Activated CD4-positive, alpha-beta memory T cell treated with anti-CD3 and anti-CD28 coated beads for 36 hours (primary cell): ENCODE measurements at regions not wholly inside any gene's neighbourhood (a gene's known extent, or its start where the extent isn't known, plus 50 kb on each side); places are given as distances from the start of the nearest gene placed in this dataset.

Experiments
- CTCF ChIA-PET: fragments of 350-600 bp; sonication (Branson Sonifier 250); formaldehyde crosslinking; loops from one replicate; lab custom pipeline; 2021; ENCODE audit warnings: antibody characterized with exemption, inconsistent platforms; lab: Charles Lee
- POLR2A ChIA-PET: fragments of 350-600 bp; sonication (Branson Sonifier 250); formaldehyde crosslinking; loops from one replicate; lab custom pipeline; 2021; ENCODE audit warnings: antibody characterized with exemption; lab: Charles Lee
- DNase-seq: peaks from one replicate; pipeline ENCODE4 v3.0.0-alpha.2; 2020
- H3K27ac Mint-ChIP-seq: one replicate; pipeline ENCODE4 v1.8.0; 2021; ENCODE audit warnings: mixed read lengths
- H3K27me3 Mint-ChIP-seq: one replicate; pipeline ENCODE4 v1.8.0; 2021; ENCODE audit warnings: mixed read lengths
- H3K36me3 Mint-ChIP-seq: one replicate; pipeline ENCODE4 v1.8.0; 2021; ENCODE audit warnings: mixed read lengths
- H3K4me1 Mint-ChIP-seq: one replicate; pipeline ENCODE4 v1.8.0; 2021; ENCODE audit warnings: low read depth, mixed read lengths
- H3K4me3 Mint-ChIP-seq: one replicate; pipeline ENCODE4 v1.8.0; 2021; ENCODE audit warnings: mild to moderate bottlenecking, mixed read lengths
- H3K9me3 Mint-ChIP-seq: one replicate; pipeline ENCODE4 v1.8.0; 2021; ENCODE audit warnings: mixed read lengths
- intact Hi-C: fragments of 100-400 bp; cut with micrococcal nuclease; formaldehyde crosslinking; loops from one replicate; pipeline ENCODE4 v1.15.1; 2023

DNA sequence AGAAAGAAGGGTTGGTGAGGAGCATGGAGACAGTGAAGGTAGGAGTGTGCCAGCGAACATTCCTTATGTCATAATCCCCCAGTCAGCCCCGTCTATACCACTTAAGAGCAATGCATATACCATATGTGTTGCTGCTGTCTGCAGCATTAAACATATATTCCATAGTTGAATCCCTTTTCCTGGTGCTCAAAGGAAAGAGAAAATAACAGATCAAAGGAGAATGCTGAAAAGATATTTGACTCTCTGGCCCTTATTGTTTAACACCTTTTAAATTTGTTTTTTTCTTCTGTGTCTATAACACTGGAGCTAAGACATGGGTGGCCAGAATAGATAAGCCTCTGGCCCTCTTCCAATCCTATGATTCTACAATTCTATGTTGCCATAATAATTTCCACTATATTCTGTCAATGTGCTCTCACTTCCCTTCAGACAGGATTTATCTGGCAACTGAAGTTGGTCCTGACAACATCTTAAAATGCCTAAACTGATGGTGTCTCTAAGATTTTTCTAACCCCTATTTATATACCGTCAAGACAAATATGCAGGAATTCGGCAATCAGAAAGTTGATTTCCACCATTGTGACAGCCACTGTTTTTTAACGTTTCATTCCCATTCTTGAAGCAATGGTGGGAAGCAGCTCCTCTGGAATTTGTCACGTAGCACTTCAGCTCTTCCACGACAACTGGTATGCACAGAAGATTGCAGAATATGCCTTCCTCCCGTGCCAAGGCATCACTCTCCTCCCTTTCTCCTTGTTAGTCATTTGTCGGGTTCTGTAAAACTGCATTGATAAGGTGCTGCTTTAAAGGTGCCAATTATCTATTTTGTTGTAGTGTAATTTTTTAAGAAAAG lies 204.7 kb downstream of the BCAT1 start:
- ChIA-PET POLR2A (no interaction called here), CTCF (interaction anchor here (1.0 kb wide), 1 partner anchor 8 kb away, joined by 4 read pairs; no protein-coding TSS in a partner anchor)
- Mint-ChIP-seq H3K27ac (no peak overlapping the region), H3K4me1 (peaks cover 23% of the 10 kb centered on the region), H3K27me3 (peaks cover 2% of the 10 kb centered on the region), H3K9me3 (no peaks in the 10 kb centered on the region), H3K36me3 (no peaks in the 10 kb centered on the region), H3K4me3 (no peak overlapping the region)
- intact Hi-C loops: no loop called here
- no peak for DNase-seq

DNA sequence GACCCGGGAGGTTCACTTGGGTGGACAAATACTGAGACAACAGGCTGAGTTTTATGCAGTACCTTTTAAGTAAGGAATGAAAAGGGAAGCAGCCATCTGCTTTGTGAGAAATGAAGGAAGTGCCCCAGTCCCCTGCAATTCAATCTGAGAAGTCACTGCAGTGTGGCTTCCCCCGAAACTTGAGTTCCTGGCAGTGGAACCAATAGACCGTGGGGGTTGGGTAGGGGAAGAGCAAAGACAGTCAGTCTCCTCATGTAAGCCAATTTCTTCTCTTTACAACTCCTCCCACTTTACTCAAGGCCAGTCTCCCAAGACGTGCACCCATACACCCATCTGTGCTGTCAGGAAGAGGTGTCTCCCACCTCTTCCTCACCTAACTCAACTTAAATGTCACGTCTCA lies 206.5 kb downstream of the BCAT1 start:
- DNase-seq: peak; percentile 70
- Mint-ChIP-seq H3K9me3 (no peaks in the 10 kb centered on the region), H3K27ac (peak overlapping the region; percentile 76), H3K27me3 (peaks cover 3% of the 10 kb centered on the region), H3K36me3 (no peaks in the 10 kb centered on the region), H3K4me3 (no peak overlapping the region), H3K4me1 (peaks cover 23% of the 10 kb centered on the region)
- ChIA-PET POLR2A (no interaction called here), CTCF (no interaction called here)
- intact Hi-C loops: loop anchor here (1.0 kb wide), 2 partner anchors 12 to 13 kb away; no protein-coding TSS in a partner anchor

DNA sequence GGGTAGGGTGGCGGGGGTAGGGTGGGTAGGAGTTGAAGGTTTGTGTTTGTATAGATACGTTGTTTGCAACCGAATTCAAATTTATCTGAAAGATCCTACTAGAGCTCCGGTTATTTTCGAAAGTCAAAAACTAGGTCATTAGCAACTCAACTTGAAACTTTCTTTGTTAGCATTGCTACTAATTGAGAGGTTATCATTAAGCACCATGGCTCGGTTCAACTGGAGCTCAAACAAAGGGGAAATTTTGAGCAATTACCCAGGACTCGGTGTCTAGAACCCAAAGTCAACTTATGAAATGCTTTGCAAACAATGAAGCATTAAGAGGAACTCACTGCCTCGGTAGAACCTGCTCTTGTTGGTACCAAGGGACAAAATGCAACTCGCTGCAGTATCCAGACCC lies 207.7 kb downstream of the BCAT1 start:
- POLR2A ChIA-PET: no interaction called here
- H3K4me3 Mint-ChIP-seq: no peak overlapping the region
- peaks cover 27% of the 10 kb centered on the region for H3K4me1 Mint-ChIP-seq
- intact Hi-C loops: no loop called here
- H3K9me3 Mint-ChIP-seq: no peaks in the 10 kb centered on the region
- peak overlapping the region; percentile 87 for H3K27ac Mint-ChIP-seq
- CTCF ChIA-PET: no interaction called here
- peaks cover 5% of the 10 kb centered on the region for H3K27me3 Mint-ChIP-seq
- H3K36me3 Mint-ChIP-seq: no peaks in the 10 kb centered on the region
- DNase-seq: no peak

DNA sequence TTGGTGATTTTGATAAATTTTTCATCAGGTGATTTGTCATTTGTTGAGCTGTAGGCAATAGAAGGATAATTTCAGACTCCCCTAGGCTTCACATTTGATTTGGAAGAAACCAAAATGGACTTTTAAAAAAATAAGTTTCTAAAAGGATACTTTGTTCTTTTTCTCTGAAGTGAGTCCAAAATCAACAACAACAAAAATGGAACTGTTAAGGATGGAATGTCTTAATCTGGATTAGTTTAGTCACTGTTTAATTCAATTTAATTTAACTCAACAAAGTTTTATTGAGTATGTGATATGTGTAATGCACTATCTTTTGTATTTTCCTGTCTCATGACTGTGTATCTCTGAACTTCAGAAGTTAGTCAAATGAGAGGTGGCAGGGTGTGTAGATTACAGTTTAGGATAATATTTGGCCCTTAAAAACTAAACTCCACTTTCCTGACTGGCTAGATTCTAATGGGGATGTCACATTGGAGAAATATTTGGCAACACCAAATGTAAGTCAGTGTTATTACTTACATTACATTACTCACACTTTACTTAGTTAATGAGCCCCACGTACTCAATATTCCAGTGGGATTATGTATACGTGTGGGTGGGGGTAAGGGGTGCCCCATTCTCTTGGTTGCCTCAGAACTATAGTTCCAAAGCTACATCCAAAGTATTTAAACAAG lies 209.7 kb downstream of the BCAT1 start:
- peaks cover 8% of the 10 kb centered on the region for H3K27me3 Mint-ChIP-seq
- H3K9me3 Mint-ChIP-seq: no peaks in the 10 kb centered on the region
- H3K4me1 Mint-ChIP-seq: peaks cover 31% of the 10 kb centered on the region
- CTCF ChIA-PET: interaction anchor here (1.0 kb wide), 1 partner anchor 11 kb away, joined by 3 read pairs; no protein-coding TSS in a partner anchor
- intact Hi-C loops: no loop called here
- POLR2A ChIA-PET: no interaction called here
- no peaks in the 10 kb centered on the region for H3K36me3 Mint-ChIP-seq
- H3K4me3 Mint-ChIP-seq: no peak overlapping the region
- no peak overlapping the region for H3K27ac Mint-ChIP-seq
- DNase-seq: no peak

DNA sequence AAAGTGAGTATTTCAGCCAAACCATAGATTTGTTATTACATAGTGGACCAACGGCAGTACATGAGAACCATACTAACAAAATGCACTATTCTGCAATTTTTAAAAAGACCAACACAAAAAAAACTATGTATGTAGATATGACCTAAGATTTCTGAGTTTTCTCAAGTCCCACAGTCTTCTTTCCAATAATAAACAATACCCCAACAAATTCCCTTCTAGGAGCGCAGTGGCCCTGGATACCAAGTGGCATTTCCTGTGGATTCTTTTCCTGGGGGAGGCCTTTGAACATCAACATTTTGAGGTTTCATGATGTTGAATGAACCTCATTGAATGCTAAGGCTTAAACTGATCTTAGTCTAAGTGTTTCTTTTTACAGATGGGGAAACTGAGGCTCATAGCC lies 210.5 kb downstream of the BCAT1 start:
- no peak overlapping the region for H3K4me3 Mint-ChIP-seq
- H3K4me1 Mint-ChIP-seq: peaks cover 32% of the 10 kb centered on the region
- H3K27me3 Mint-ChIP-seq: peaks cover 8% of the 10 kb centered on the region
- no peak overlapping the region for H3K27ac Mint-ChIP-seq
- DNase-seq: no peak
- H3K36me3 Mint-ChIP-seq: no peaks in the 10 kb centered on the region
- ChIA-PET CTCF (no interaction called here), POLR2A (no interaction called here)
- no peaks in the 10 kb centered on the region for H3K9me3 Mint-ChIP-seq
- intact Hi-C loops: no loop called here

DNA sequence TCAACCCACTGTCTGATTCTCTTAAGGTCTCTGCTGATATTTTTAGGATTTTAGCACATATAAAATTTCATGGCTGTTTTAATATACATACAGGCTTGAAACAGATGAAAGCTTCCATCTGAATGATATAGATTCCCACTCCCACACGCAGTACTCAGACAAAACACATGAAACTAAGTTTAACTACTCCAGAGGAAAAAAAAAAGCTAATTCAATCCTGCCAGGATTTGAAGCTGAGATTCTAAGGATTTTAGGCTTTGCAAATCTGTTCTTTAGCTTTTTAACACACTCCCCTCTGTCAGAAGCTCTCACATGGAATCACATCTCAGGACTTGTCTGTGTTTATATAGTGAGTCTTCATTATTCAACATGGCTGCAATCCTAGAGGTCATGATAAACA lies 217.3 kb downstream of the BCAT1 start:
- H3K4me3 Mint-ChIP-seq: no peak overlapping the region
- no peak overlapping the region for H3K27ac Mint-ChIP-seq
- POLR2A ChIA-PET: interaction anchor here (0.7 kb wide), 1 partner anchor 20 kb away, joined by 3 read pairs; no protein-coding TSS in a partner anchor
- no peaks in the 10 kb centered on the region for H3K36me3 Mint-ChIP-seq
- peaks cover 39% of the 10 kb centered on the region for H3K4me1 Mint-ChIP-seq
- intact Hi-C loops: loop anchor here (5.0 kb wide), 1 partner anchor 171 kb away; no protein-coding TSS in a partner anchor
- peaks cover 5% of the 10 kb centered on the region for H3K27me3 Mint-ChIP-seq
- no peaks in the 10 kb centered on the region for H3K9me3 Mint-ChIP-seq
- CTCF ChIA-PET: interaction anchor here (0.6 kb wide), 2 partner anchors 43 to 45 kb away, joined by 3 read pairs; no protein-coding TSS in a partner anchor
- DNase-seq: no peak

DNA sequence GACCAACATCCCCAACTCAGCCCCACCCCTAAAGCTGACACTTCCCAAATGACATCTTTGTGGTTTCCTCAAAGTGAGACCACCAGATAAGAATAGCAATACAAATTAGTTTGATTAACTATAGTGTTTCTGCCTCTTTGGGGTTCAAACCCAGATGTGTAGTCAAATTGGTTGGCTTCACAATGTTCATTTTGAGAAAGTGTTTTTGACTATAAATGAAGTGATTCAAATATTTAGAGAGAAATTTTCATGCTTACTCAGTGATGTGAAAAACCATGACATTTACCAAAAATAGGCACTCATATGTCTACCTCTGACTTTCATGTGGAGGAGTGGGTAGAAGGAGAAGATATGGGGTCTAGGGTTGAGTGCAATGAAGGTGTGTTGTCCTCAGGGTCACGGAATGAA lies 218.4 kb downstream of the BCAT1 start:
- H3K9me3 Mint-ChIP-seq: peaks cover under 1% of the 10 kb centered on the region
- POLR2A ChIA-PET: interaction anchor here (0.7 to 0.9 kb wide), 2 partner anchors 11 to 22 kb away, joined by 3 read pairs; no protein-coding TSS in a partner anchor
- peak; percentile 33 for DNase-seq

DNA sequence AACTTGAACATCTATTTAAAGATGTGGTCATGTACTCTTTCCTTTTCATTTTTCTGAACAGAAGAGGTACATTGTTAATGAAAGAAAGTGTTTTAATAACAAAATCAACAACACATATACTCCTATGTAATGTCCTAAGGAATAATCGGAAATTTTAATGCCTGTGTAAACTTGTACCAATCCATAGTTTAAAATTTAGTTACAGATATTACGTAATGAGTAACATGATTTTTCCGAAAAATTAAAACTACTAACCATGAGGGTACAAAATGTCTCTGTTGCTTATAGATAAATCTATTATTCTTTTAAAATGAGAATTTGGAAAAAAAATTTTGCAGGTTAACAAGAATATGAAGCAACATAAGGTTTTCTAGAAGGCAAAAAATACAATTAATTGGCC lies 220.1 kb downstream of the BCAT1 start:
- ChIA-PET CTCF (no interaction called here), POLR2A (no interaction called here)
- Mint-ChIP-seq H3K4me1 (peaks cover 54% of the 10 kb centered on the region), H3K27me3 (no peaks in the 10 kb centered on the region), H3K9me3 (peaks cover 3% of the 10 kb centered on the region), H3K4me3 (no peak overlapping the region), H3K27ac (peak overlapping the region; percentile 38), H3K36me3 (peaks cover 2% of the 10 kb centered on the region)
- DNase-seq: no peak
- intact Hi-C loops: loop anchor here (2.0 kb wide), 1 partner anchor 246 kb away; no protein-coding TSS in a partner anchor

More for the DNA sequence above, 218.4 kb downstream of the BCAT1 start:
- intact Hi-C loops: loop anchor here (1.0 to 5.0 kb wide), 9 partner anchors 11 to 172 kb away; no protein-coding TSS in a partner anchor
- peaks cover 45% of the 10 kb centered on the region for H3K4me1 Mint-ChIP-seq
- peak overlapping the region; percentile 55 for H3K27ac Mint-ChIP-seq
- CTCF ChIA-PET: interaction anchor here (0.9 kb wide), 1 partner anchor 1525 kb away, joined by 3 read pairs; no protein-coding TSS in a partner anchor
- peaks cover 3% of the 10 kb centered on the region for H3K27me3 Mint-ChIP-seq
- peaks cover 2% of the 10 kb centered on the region for H3K36me3 Mint-ChIP-seq
- no peak overlapping the region for H3K4me3 Mint-ChIP-seq

DNA sequence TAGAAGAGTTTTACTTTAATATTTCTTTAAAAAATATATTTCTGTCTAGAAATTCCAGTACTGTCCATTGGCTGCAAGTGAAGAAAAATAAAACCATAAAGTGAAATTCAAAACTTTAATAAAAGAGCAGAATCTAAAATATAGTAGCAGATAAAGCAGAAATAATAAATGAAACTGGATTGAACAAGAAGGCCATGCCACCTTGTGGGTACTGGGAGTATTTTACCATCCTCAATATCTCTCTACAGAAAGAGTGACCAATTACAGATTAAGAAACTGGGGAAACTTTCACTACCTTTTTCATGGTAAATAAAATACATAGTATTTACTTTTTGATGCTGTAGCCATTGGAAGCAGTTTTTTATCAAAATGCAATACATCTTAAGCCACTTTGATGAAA lies 220.5 kb downstream of the BCAT1 start:
- CTCF ChIA-PET: no interaction called here
- intact Hi-C loops: loop anchor here (2.0 kb wide), 1 partner anchor 246 kb away; no protein-coding TSS in a partner anchor
- Mint-ChIP-seq H3K4me3 (no peak overlapping the region), H3K27ac (peak overlapping the region; percentile 38), H3K36me3 (peaks cover 4% of the 10 kb centered on the region), H3K4me1 (peaks cover 54% of the 10 kb centered on the region), H3K9me3 (peaks cover 3% of the 10 kb centered on the region), H3K27me3 (no peaks in the 10 kb centered on the region)
- no peak for DNase-seq
- POLR2A ChIA-PET: no interaction called here

DNA sequence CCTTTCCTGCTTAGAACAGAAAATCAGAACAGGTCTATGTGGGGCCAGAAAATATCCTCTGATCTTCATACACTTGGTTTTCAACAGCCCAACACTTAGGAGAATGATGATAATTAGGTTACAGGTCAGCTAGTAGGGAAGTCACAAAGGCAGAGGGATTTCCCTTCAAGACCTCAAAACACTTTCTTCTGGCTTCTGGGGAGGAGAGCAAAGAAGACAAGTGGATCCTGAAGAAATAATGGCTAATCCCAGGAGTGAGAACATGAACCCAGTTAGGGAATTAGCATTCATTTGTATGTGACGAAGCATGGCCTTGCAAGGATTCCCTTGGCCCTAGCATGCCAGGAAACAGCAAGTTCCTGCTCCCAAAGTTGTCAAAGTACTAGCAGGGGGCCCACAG lies 223.3 kb downstream of the BCAT1 start:
- DNase-seq: no peak
- no peak overlapping the region for H3K4me3 Mint-ChIP-seq
- H3K27ac Mint-ChIP-seq: peak overlapping the region; percentile 85
- CTCF ChIA-PET: no interaction called here
- peaks cover 2% of the 10 kb centered on the region for H3K27me3 Mint-ChIP-seq
- peaks cover 37% of the 10 kb centered on the region for H3K4me1 Mint-ChIP-seq
- POLR2A ChIA-PET: interaction anchor here (1.4 to 1.8 kb wide), 3 partner anchors 17 to 114 kb away, joined by 4 to 11 read pairs (median 5); no protein-coding TSS in a partner anchor
- peaks cover 14% of the 10 kb centered on the region for H3K36me3 Mint-ChIP-seq
- H3K9me3 Mint-ChIP-seq: peaks cover 9% of the 10 kb centered on the region
- intact Hi-C loops: loop anchor here (1.0 to 2.0 kb wide), 4 partner anchors 17 to 163 kb away; no protein-coding TSS in a partner anchor

DNA sequence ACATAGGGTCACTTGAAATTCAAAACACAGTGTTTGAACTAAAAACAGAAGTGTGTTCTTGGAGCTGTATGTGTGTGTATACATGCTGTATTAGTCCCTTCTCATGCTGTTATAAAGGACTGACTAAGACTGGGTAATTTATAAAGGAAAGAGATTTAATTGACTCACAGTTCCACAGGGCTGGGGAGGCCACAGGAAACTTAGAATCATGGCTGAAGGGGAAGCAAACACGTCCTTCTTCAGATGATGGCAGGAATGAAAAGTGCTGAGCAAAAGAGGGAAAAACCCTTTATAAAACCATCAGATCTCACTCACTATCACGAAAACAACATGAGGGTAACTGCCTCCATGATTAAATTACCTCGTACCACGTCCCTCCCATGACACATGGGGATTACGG lies 224.1 kb downstream of the BCAT1 start:
- peak overlapping the region; percentile 85 for H3K27ac Mint-ChIP-seq
- intact Hi-C loops: loop anchor here (1.0 to 2.0 kb wide), 4 partner anchors 17 to 162 kb away; no protein-coding TSS in a partner anchor
- H3K4me3 Mint-ChIP-seq: no peak overlapping the region
- H3K36me3 Mint-ChIP-seq: peaks cover 14% of the 10 kb centered on the region
- ChIA-PET CTCF (no interaction called here), POLR2A (interaction anchor here (1.4 to 2.2 kb wide), 4 partner anchors 13 to 115 kb away, joined by 4 to 11 read pairs (median 6); no protein-coding TSS in a partner anchor)
- peaks cover 9% of the 10 kb centered on the region for H3K9me3 Mint-ChIP-seq
- peaks cover 2% of the 10 kb centered on the region for H3K27me3 Mint-ChIP-seq
- H3K4me1 Mint-ChIP-seq: peaks cover 36% of the 10 kb centered on the region
- DNase-seq: peak; percentile 65
